ENCODE measurements at regions not wholly inside any gene's neighbourhood (a gene's known extent, or its start where the extent isn't known, plus 50 kb on each side); places are given as distances from the start of the nearest gene placed in this dataset.

- DNase-seq: no peak
Measured at GRCh38 chr1:191912517-191912916, 245.7 kb upstream of the RGS18 start.

GRCh38 chr1:191913260-191913977 is 244.8 kb upstream of the RGS18 start:
- no peak for DNase-seq

- no peak for DNase-seq
Measured at GRCh38 chr1:191929383-191929782, 228.9 kb upstream of the RGS18 start.

GRCh38 chr1:191943684-191944083 is 214.6 kb upstream of the RGS18 start:
- no peak for DNase-seq

GRCh38 chr1:191953526-191953925 is 204.7 kb upstream of the RGS18 start:
- DNase-seq: no peak

- DNase-seq: no peak
Measured at GRCh38 chr1:191959856-191960255, 198.4 kb upstream of the RGS18 start.

GRCh38 chr1:191963286-191963685 is 195.0 kb upstream of the RGS18 start:
- DNase-seq: no peak

GRCh38 chr1:191963781-191964455 is 194.3 kb upstream of the RGS18 start:
- DNase-seq: no peak

GRCh38 chr1:191969290-191969689 is 189.0 kb upstream of the RGS18 start:
- DNase-seq: no peak

GRCh38 chr1:191970116-191970515 is 188.1 kb upstream of the RGS18 start:
- no peak for DNase-seq

- DNase-seq: no peak
Measured at GRCh38 chr1:191971447-191971846, 186.8 kb upstream of the RGS18 start.

GRCh38 chr1:191974004-191974403 is 184.3 kb upstream of the RGS18 start:
- DNase-seq: no peak

- DNase-seq: no peak
Measured at GRCh38 chr1:191977874-191978506, 180.3 kb upstream of the RGS18 start.

GRCh38 chr1:191984856-191985255 is 173.4 kb upstream of the RGS18 start:
- DNase-seq: no peak

- no peak for DNase-seq
Measured at GRCh38 chr1:191992118-191992517, 166.1 kb upstream of the RGS18 start.

- no peak for DNase-seq
Measured at GRCh38 chr1:191993549-191993948, 164.7 kb upstream of the RGS18 start.

- DNase-seq: no peak
Measured at GRCh38 chr1:192002063-192002462, 156.2 kb upstream of the RGS18 start.

GRCh38 chr1:192003295-192004077 is 154.8 kb upstream of the RGS18 start:
- no peak for DNase-seq

- DNase-seq: no peak
Measured at GRCh38 chr1:192005976-192006375, 152.3 kb upstream of the RGS18 start.

- DNase-seq: no peak
Measured at GRCh38 chr1:192008281-192008825, 149.9 kb upstream of the RGS18 start.

- no peak for DNase-seq
Measured at GRCh38 chr1:192010406-192010805, 147.9 kb upstream of the RGS18 start.

GRCh38 chr1:192011525-192011924 is 146.7 kb upstream of the RGS18 start:
- DNase-seq: no peak

- no peak for DNase-seq
Measured at GRCh38 chr1:192022827-192023226, 135.4 kb upstream of the RGS18 start.

Data from NCI-H345 (cell line).